Transverse colon (tissue), 3 donors: ENCODE measurements at regions not wholly inside any gene's neighbourhood (a gene's known extent, or its start where the extent isn't known, plus 50 kb on each side); places are given as distances from the start of the nearest gene placed in this dataset.

ENCODE experiments used
- CTCF ChIP-seq, 5 experiments: fragments of 200-600 bp in 3 of 5; fragments of 450-650 bp in 2 of 5; sonication (generic) in 3 of 5; IDR thresholded peaks; 1 replicate in 2 of 5; 2 replicates in 3 of 5; pipeline ENCODE4 v1.5.1; 2016 to 2017; ENCODE audit warnings: antibody characterized with exemption in 5 of 5, inconsistent platforms in 3 of 5, mild to moderate bottlenecking in 2 of 5, moderate library complexity in 1 of 5
- EP300 ChIP-seq: sonication (generic); formaldehyde crosslinking; IDR thresholded peaks from one replicate; pipeline ENCODE4 v1.6.1; 2017; ENCODE audit warnings: antibody characterized with exemption, low read depth

DNA sequence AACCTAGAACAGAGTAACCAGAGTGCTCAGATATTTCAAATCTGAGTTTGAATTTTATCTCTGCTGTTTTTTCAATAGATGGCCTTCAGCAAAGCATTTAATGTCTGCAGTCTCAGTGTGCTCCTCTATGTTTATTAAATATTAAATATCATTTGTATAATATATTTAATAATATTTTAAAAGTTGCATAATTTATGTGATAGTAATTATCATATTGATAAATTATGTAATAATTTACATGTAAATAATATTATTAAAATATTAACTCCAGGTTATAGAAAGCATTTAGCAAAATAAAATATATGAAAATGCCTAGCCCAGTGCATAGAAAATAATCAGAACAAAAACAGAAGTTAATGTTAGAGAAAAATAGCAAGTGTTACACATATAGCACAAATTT, 930.0 kb upstream of the SLC35B3 start:
- no peak for TF ChIP-seq EP300
- TF ChIP-seq CTCF (IDR thresholded peaks at IDR 0.05) = no peak
